Keratinocyte (primary cell): ENCODE measurements at regions not wholly inside any gene's neighbourhood (a gene's known extent, or its start where the extent isn't known, plus 50 kb on each side); places are given as distances from the start of the nearest gene placed in this dataset.
"Not testable (repeated sequence)": the region's sequence is repeated elsewhere in the genome, so short reads cannot be mapped to it uniquely, and the experiment has no call there.

Experiments used
- DNase-seq: peaks from one replicate; pipeline ENCODE4 v3.0.0-alpha.2; 2011; ENCODE audit warnings: low read depth, missing footprints, low spot score
- FAIRE-seq: peaks from 2 replicates; lab custom pipeline; 2011; peaks lifted over from hg19 to GRCh38; lab: Jason Lieb, UNC
- H2AFZ ChIP-seq: 2 replicates; pipeline ENCODE4 v1.6.0; 2012; ENCODE audit warnings: low read length, control low read depth, inconsistent platforms; ENCODE audit not compliant: control insufficient read depth
- H3K27ac ChIP-seq: 2 replicates; pipeline ENCODE4 v1.5.1; 2011; ENCODE audit warnings: low read length; ENCODE audit not compliant: control insufficient read depth, insufficient read depth
- H3K27me3 ChIP-seq: 3 replicates; pipeline ENCODE4 v1.6.0; 2011; ENCODE audit warnings: low read length; ENCODE audit not compliant: control insufficient read depth, insufficient read depth; ENCODE audit errors: extremely low read depth
- H3K36me3 ChIP-seq, 2 experiments: 2 replicates in 1 of 2; 3 replicates in 1 of 2; pipeline ENCODE4 v1.5.1; 2011; ENCODE audit warnings: low read length in 2 of 2, mild to moderate bottlenecking in 1 of 2; ENCODE audit not compliant: control insufficient read depth in 2 of 2, insufficient read depth in 2 of 2; ENCODE audit errors: extremely low read depth in 1 of 2
- H3K4me1 ChIP-seq: 3 replicates; pipeline ENCODE4 v1.5.1; 2011; ENCODE audit warnings: low read length; ENCODE audit not compliant: control insufficient read depth, insufficient read depth; ENCODE audit errors: extremely low read depth
- H3K4me2 ChIP-seq: 3 replicates; pipeline ENCODE4 v1.6.0; 2011; ENCODE audit warnings: low read depth, low read length; ENCODE audit not compliant: control insufficient read depth, insufficient read depth; ENCODE audit errors: extremely low read depth
- H3K4me3 ChIP-seq, 3 experiments: fragments of 200-600 bp in 1 of 3; sonication (generic) in 1 of 3; 2 replicates in 2 of 3; 3 replicates in 1 of 3; pipeline ENCODE4 v1.5.1; 2011 to 2016; ENCODE audit warnings: low read length in 3 of 3, mild to moderate bottlenecking in 3 of 3, control low read depth in 2 of 3, inconsistent platforms in 1 of 3, low read depth in 1 of 3, mixed read lengths in 1 of 3, mixed run types in 1 of 3, moderate library complexity in 1 of 3; ENCODE audit not compliant: control insufficient read depth in 2 of 3, insufficient read depth in 2 of 3; ENCODE audit errors: extremely low read depth in 1 of 3
- H3K79me2 ChIP-seq: 2 replicates; pipeline ENCODE4 v1.6.0; 2012; ENCODE audit warnings: low read length; ENCODE audit not compliant: control insufficient read depth, insufficient read depth
- H3K9ac ChIP-seq: 3 replicates; pipeline ENCODE4 v1.6.0; 2011; ENCODE audit warnings: low read length; ENCODE audit not compliant: control insufficient read depth, insufficient read depth; ENCODE audit errors: extremely low read depth
- H3K9me1 ChIP-seq: 3 replicates; pipeline ENCODE4 v1.6.0; 2011; ENCODE audit warnings: low read length; ENCODE audit not compliant: control insufficient read depth, insufficient read depth; ENCODE audit errors: extremely low read depth
- H3K9me3 ChIP-seq: 2 replicates; pipeline ENCODE4 v1.5.1; 2012; ENCODE audit warnings: low read depth, low read length; ENCODE audit not compliant: control insufficient read depth
- H4K20me1 ChIP-seq: 3 replicates; pipeline ENCODE4 v1.6.0; 2011; ENCODE audit warnings: low read length; ENCODE audit not compliant: control insufficient read depth, insufficient read depth; ENCODE audit errors: extremely low read depth
- EZH2 ChIP-seq: IDR thresholded peaks from one replicate; pipeline ENCODE4 v1.6.1; 2012; ENCODE audit warnings: inconsistent platforms, mild to moderate bottlenecking, low read length, moderate library complexity
- dilution Hi-C: fragments of 300-500 bp; cut with MboI; formaldehyde crosslinking; loops from one replicate; pipeline ENCODE4 v1.7.0; 2020; ENCODE audit warnings: low sequenced_read_pairs; ENCODE audit not compliant: extremely low pct_ligation_motif_present
- TF ChIP-seq, protein P1 (sequence below), 3 experiments: IDR thresholded peaks in 1 of 3; conservative IDR thresholded peaks in 1 of 3; optimal IDR thresholded peaks in 1 of 3; 2 replicates in 2 of 3; 3 replicates in 1 of 3; pipeline versions ENCODE3 to v1.5.1; 2011; ENCODE audit warnings: low read length in 3 of 3, mild to moderate bottlenecking in 3 of 3, moderate library complexity in 2 of 3, control low read depth in 1 of 3, inconsistent platforms in 1 of 3; ENCODE audit not compliant: insufficient read depth in 2 of 3; ENCODE audit errors: extremely low read depth in 1 of 3

DNA sequence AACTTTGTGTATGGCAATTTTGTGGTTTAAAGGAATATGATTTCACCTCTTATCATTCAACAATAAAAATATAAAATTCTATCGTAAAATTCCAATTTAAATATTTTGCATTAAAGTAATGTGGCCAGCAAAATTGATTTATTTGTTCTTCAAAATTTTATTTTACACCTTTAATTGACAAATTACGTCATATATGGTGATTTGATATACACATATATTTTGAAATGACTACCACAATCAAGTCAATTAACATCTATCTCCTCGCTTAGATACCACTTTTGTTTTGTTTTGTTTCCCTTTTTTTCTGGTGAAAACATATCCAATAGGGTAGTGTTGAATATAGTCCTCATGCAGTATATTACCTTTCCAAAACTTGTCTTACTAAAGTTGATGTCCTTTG is 467.6 kb upstream of the HS3ST5 start:
- Histone ChIP-seq H4K20me1 (no peaks in the 10 kb centered on the region), H3K27ac (no peak overlapping the region), H2AFZ (no peak overlapping the region), H3K4me1 (no peaks in the 10 kb centered on the region), H3K4me2 (no peak overlapping the region), H3K9me3 (no peaks in the 10 kb centered on the region), H3K79me2 (no peaks in the 10 kb centered on the region), H3K4me3 (no peak overlapping the region), H3K9me1 (no peaks in the 10 kb centered on the region), H3K9ac (no peak overlapping the region), H3K27me3 (no peaks in the 10 kb centered on the region), H3K36me3 (no peaks in the 10 kb centered on the region)
- TF ChIP-seq, protein P1, sequence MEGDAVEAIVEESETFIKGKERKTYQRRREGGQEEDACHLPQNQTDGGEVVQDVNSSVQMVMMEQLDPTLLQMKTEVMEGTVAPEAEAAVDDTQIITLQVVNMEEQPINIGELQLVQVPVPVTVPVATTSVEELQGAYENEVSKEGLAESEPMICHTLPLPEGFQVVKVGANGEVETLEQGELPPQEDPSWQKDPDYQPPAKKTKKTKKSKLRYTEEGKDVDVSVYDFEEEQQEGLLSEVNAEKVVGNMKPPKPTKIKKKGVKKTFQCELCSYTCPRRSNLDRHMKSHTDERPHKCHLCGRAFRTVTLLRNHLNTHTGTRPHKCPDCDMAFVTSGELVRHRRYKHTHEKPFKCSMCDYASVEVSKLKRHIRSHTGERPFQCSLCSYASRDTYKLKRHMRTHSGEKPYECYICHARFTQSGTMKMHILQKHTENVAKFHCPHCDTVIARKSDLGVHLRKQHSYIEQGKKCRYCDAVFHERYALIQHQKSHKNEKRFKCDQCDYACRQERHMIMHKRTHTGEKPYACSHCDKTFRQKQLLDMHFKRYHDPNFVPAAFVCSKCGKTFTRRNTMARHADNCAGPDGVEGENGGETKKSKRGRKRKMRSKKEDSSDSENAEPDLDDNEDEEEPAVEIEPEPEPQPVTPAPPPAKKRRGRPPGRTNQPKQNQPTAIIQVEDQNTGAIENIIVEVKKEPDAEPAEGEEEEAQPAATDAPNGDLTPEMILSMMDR (optimal IDR thresholded peaks at IDR 0.05 in 1 of 3, IDR thresholded peaks at IDR 0.05 in 1 of 3, conservative IDR thresholded peaks at IDR 0.05 in 1 of 3; ENCODE audit: extremely low read depth in 1 of 3, insufficient read depth in 2 of 3, low read length in 3 of 3): no peak
- no peak for TF ChIP-seq EZH2
- dilution Hi-C loops: no loop called here
- DNase-seq (no peak), FAIRE-seq (no peak)

DNA sequence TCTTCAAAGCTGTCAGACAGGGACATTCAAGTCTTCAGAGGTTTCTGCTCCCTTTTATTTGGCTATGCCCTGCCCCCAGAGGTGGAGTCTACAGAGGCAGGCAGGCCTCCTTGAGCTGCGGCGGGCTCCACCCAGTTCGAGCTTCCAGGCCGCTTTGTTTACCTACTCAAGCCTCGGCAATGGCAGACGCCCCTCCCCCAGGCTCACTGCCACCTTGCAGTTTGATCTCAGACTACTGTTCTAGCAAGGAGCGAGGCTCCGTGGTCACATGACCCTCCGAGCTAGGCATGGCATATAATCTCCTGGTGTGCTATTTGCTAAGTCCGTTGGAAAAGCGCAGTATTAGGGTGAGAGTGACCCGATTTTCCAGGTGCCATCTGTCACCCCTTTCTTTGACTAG is 462.6 kb upstream of the HS3ST5 start:
- H3K4me1 ChIP-seq, DNase-seq, H3K36me3 ChIP-seq, H2AFZ ChIP-seq, H3K27ac ChIP-seq, H3K4me3 ChIP-seq, H3K9ac ChIP-seq, H3K9me3 ChIP-seq, FAIRE-seq, H3K9me1 ChIP-seq, dilution Hi-C loops, H3K79me2 ChIP-seq, H3K4me2 ChIP-seq, H3K27me3 ChIP-seq, H4K20me1 ChIP-seq: not testable (repeated sequence)

DNA sequence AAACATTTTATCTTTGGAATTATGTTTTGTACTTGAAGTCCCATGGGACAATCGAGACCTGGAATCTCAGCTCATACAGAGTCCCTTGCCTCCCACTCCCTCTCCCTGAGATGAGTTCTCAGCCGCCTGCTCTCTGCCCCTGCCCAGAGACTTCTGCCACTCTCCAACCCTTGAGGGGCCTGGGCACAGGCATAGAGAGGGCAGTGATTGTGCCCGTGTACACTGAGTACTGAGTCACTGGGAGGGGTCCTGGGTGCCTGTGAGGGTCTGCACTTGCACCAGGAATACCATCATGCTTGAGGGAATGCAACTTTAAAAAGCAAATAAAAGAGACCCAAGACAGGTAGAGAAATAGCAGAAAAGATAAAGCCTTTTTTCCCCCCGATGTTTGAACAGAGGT is 453.8 kb upstream of the HS3ST5 start:
- Histone ChIP-seq H4K20me1 (no peaks in the 10 kb centered on the region), H3K9me1 (no peaks in the 10 kb centered on the region), H3K9ac (no peak overlapping the region), H3K36me3 (no peaks in the 10 kb centered on the region), H3K4me1 (no peaks in the 10 kb centered on the region), H3K4me2 (no peak overlapping the region), H3K9me3 (no peaks in the 10 kb centered on the region), H3K4me3 (no peak overlapping the region), H3K27me3 (no peaks in the 10 kb centered on the region), H2AFZ (no peak overlapping the region), H3K79me2 (no peaks in the 10 kb centered on the region), H3K27ac (no peak overlapping the region)
- DNase-seq (no peak), FAIRE-seq (no peak)
- TF ChIP-seq, protein P1 (optimal IDR thresholded peaks at IDR 0.05 in 1 of 3, IDR thresholded peaks at IDR 0.05 in 1 of 3, conservative IDR thresholded peaks at IDR 0.05 in 1 of 3; ENCODE audit: extremely low read depth in 1 of 3, insufficient read depth in 2 of 3, low read length in 3 of 3): no peak
- no peak for TF ChIP-seq EZH2
- dilution Hi-C loops: no loop called here
